GM23338 (cell line): ENCODE measurements at regions not wholly inside any gene's neighbourhood (a gene's known extent, or its start where the extent isn't known, plus 50 kb on each side); places are given as distances from the start of the nearest gene placed in this dataset.

Experiments used
- ATAC-seq: fragments of 200-7000 bp; cut with Tn5 transposase; 3 replicates; pipeline ENCODE4 v1.9.1; 2020
- DNase-seq: peaks from one replicate; pipeline ENCODE4 v3.0.0-alpha.2; 2015; ENCODE audit warnings: low spot score
- H2AFZ ChIP-seq: fragments of 200-600 bp; sonication (generic); 2 replicates; pipeline ENCODE4 v1.8.0; 2016; ENCODE audit warnings: antibody characterized with exemption, mild to moderate bottlenecking, moderate library complexity
- H3F3A ChIP-seq: fragments of 200-600 bp; sonication (generic); replicated peaks from 2 replicates; pipeline ENCODE4 v1.8.0; 2017; ENCODE audit warnings: antibody characterized with exemption, mixed run types, low read depth
- H3K27ac ChIP-seq: fragments of 200-600 bp; sonication (generic); 2 replicates; pipeline ENCODE4 v1.6.1; 2016; ENCODE audit warnings: low read depth
- H3K27me3 ChIP-seq: fragments of 200-600 bp; sonication (generic); 2 replicates; pipeline ENCODE4 v1.8.0; 2016; ENCODE audit warnings: mild to moderate bottlenecking, mixed run types, moderate library complexity; ENCODE audit not compliant: insufficient read depth
- H3K36me3 ChIP-seq: fragments of 200-600 bp; sonication (generic); 2 replicates; pipeline ENCODE4 v1.8.0; 2016; ENCODE audit warnings: mild to moderate bottlenecking; ENCODE audit not compliant: insufficient read depth
- H3K4me1 ChIP-seq: fragments of 200-600 bp; sonication (generic); 2 replicates; pipeline ENCODE4 v1.8.0; 2016; ENCODE audit warnings: mild to moderate bottlenecking, moderate library complexity; ENCODE audit not compliant: insufficient read depth
- H3K4me2 ChIP-seq: fragments of 200-600 bp; sonication (generic); 2 replicates; pipeline ENCODE4 v1.7.1; 2017; ENCODE audit warnings: mixed run types
- H3K4me3 ChIP-seq: fragments of 200-600 bp; sonication (generic); 2 replicates; pipeline ENCODE4 v1.6.1; 2016; ENCODE audit warnings: mixed run types
- H3K79me2 ChIP-seq: fragments of 200-600 bp; sonication (generic); replicated peaks from 2 replicates; pipeline ENCODE4 v1.8.0; 2017; ENCODE audit warnings: mild to moderate bottlenecking; ENCODE audit not compliant: insufficient read depth
- H3K9me2 ChIP-seq: fragments of 200-600 bp; sonication (generic); 2 replicates; pipeline ENCODE4 v1.8.0; 2017; ENCODE audit not compliant: insufficient read depth
- H4K20me1 ChIP-seq: fragments of 200-600 bp; sonication (generic); replicated peaks from 2 replicates; pipeline ENCODE4 v1.8.0; 2017; ENCODE audit warnings: mild to moderate bottlenecking; ENCODE audit not compliant: insufficient read depth
- H3K27ac Mint-ChIP-seq: 2 replicates; pipeline ENCODE4 v1.8.0; 2020; ENCODE audit warnings: inconsistent platforms, mild to moderate bottlenecking, moderate library complexity, mixed read lengths
- H3K27me3 Mint-ChIP-seq: 3 replicates; pipeline ENCODE4 v1.8.0; 2022; ENCODE audit warnings: low read depth, mild to moderate bottlenecking, moderate library complexity, mixed read lengths, inconsistent platforms; ENCODE audit not compliant: insufficient read depth, poor library complexity
- H3K36me3 Mint-ChIP-seq: 3 replicates; pipeline ENCODE4 v1.8.0; 2021; ENCODE audit warnings: low read depth, mild to moderate bottlenecking, inconsistent platforms, moderate library complexity, mixed read lengths
- H3K4me1 Mint-ChIP-seq: 3 replicates; pipeline ENCODE4 v1.8.0; 2020; ENCODE audit warnings: mild to moderate bottlenecking, inconsistent platforms, mixed read lengths
- H3K4me3 Mint-ChIP-seq: 3 replicates; pipeline ENCODE4 v1.8.0; 2021; ENCODE audit warnings: moderate library complexity, mild to moderate bottlenecking, inconsistent platforms, mixed read lengths
- H3K9me3 Mint-ChIP-seq: 3 replicates; pipeline ENCODE4 v1.8.0; 2020; ENCODE audit warnings: moderate library complexity, mild to moderate bottlenecking, inconsistent platforms, mixed read lengths
- NANOG ChIP-seq: IDR thresholded peaks from 2 replicates; pipeline ENCODE4 v1.6.1; 2016; ENCODE audit warnings: antibody characterized with exemption, borderline replicate concordance
- POLR2AphosphoS5 ChIP-seq: IDR thresholded peaks from 2 replicates; pipeline ENCODE4 v1.6.1; 2016; ENCODE audit warnings: antibody characterized with exemption, low read depth
- ZNF462 ChIP-seq: fragments of 250-450 bp; sonication (Bioruptor Pico); IDR thresholded peaks from 2 replicates; pipeline ENCODE4 v1.5.0; 2020; ENCODE audit warnings: mild to moderate bottlenecking, moderate library complexity
- TF ChIP-seq, protein P1 (sequence below), 2 experiments: fragments of 200-600 bp in 1 of 2; sonication (generic) in 1 of 2; conservative IDR thresholded peaks; 2 replicates each; pipeline versions ENCODE4 v1.5.1 to v1.6.1; 2016 to 2017; ENCODE audit warnings: antibody characterized with exemption in 2 of 2, low read depth in 2 of 2, mild to moderate bottlenecking in 2 of 2, moderate library complexity in 1 of 2

DNA sequence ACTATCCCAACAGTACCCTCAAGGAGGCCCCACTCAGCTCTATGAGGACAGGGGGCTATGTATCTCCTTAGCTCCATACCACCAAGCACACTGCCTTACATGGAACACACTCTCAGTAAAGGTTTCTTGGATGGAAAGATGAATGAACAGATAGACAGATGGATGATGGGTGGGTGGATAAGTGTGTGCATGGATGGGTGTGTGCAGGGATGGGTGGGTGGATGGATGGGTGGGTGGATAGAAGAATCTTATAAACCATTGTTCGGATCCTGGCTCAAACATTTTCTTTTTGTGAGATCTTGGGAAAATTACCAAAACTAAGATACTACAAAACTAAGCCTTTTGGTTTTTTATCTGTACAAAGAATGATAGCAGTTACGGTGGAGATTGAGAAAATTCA is 111.0 kb upstream of the NFIA start:
- H3K36me3 Mint-ChIP-seq, result peaks cover 19% of the 10 kb centered on the region
- DNase-seq (no peak), ATAC-seq (no peak)
- peaks cover 25% of the 10 kb centered on the region for H3K9me3 Mint-ChIP-seq
- Histone ChIP-seq H2AFZ (no peak overlapping the region), H3K4me1 (peaks cover 6% of the 10 kb centered on the region), H3K27me3 (no peaks in the 10 kb centered on the region), H3F3A (no peaks in the 10 kb centered on the region), H3K27ac (no peak overlapping the region), H3K4me2 (no peak overlapping the region), H3K4me3 (no peak overlapping the region), H3K36me3 (no peaks in the 10 kb centered on the region), H4K20me1 (no peaks in the 10 kb centered on the region), H3K9me2 (peaks cover 4% of the 10 kb centered on the region; the same call in 1 of the 2 replicates), H3K79me2 (no peaks in the 10 kb centered on the region)
- TF ChIP-seq ZNF462 (CRISPR knock-in tag) (no peak), NANOG (no peak), POLR2AphosphoS5 (no peak)
- TF ChIP-seq, protein P1, sequence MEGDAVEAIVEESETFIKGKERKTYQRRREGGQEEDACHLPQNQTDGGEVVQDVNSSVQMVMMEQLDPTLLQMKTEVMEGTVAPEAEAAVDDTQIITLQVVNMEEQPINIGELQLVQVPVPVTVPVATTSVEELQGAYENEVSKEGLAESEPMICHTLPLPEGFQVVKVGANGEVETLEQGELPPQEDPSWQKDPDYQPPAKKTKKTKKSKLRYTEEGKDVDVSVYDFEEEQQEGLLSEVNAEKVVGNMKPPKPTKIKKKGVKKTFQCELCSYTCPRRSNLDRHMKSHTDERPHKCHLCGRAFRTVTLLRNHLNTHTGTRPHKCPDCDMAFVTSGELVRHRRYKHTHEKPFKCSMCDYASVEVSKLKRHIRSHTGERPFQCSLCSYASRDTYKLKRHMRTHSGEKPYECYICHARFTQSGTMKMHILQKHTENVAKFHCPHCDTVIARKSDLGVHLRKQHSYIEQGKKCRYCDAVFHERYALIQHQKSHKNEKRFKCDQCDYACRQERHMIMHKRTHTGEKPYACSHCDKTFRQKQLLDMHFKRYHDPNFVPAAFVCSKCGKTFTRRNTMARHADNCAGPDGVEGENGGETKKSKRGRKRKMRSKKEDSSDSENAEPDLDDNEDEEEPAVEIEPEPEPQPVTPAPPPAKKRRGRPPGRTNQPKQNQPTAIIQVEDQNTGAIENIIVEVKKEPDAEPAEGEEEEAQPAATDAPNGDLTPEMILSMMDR (conservative IDR thresholded peaks at IDR 0.05; ENCODE audit: low read depth in 2 of 2), result no peak
- H3K27ac Mint-ChIP-seq, result no peak overlapping the region
- H3K27me3 Mint-ChIP-seq, result peaks cover 10% of the 10 kb centered on the region
- H3K4me1 Mint-ChIP-seq, result peaks cover 29% of the 10 kb centered on the region
- H3K4me3 Mint-ChIP-seq, result no peak overlapping the region
